Loucy (cell line): ENCODE measurements at regions not wholly inside any gene's neighbourhood (a gene's known extent, or its start where the extent isn't known, plus 50 kb on each side); places are given as distances from the start of the nearest gene placed in this dataset.

ENCODE experiments used
- H2AFZ ChIP-seq: fragments of 200-600 bp; sonication (generic); 2 replicates; pipeline ENCODE4 v1.6.0; 2016; ENCODE audit warnings: antibody characterized with exemption, mild to moderate bottlenecking, low read length, moderate library complexity
- H3F3A ChIP-seq: fragments of 200-600 bp; 2 replicates; pipeline ENCODE4 v1.6.0; 2016; ENCODE audit warnings: antibody characterized with exemption, low read depth, mild to moderate bottlenecking
- H3K27me3 ChIP-seq: fragments of 200-600 bp; sonication (generic); 2 replicates; pipeline ENCODE4 v1.6.1; 2014; ENCODE audit warnings: low read length, mild to moderate bottlenecking; ENCODE audit not compliant: insufficient read depth, poor library complexity, severe bottlenecking
- H3K36me3 ChIP-seq: fragments of 200-600 bp; sonication (generic); 2 replicates; pipeline ENCODE4 v1.6.1; 2016; ENCODE audit warnings: low read length; ENCODE audit not compliant: insufficient read depth
- H3K4me1 ChIP-seq: fragments of 200-600 bp; sonication (generic); 2 replicates; pipeline ENCODE4 v1.5.1; 2014; ENCODE audit warnings: low read length, mild to moderate bottlenecking; ENCODE audit not compliant: insufficient read depth, poor library complexity, severe bottlenecking
- H3K4me2 ChIP-seq: fragments of 200-600 bp; sonication (generic); 2 replicates; pipeline ENCODE4 v1.6.0; 2014; ENCODE audit warnings: antibody characterized with exemption, low read length, low read depth, mild to moderate bottlenecking; ENCODE audit not compliant: poor library complexity, severe bottlenecking
- H3K4me3 ChIP-seq: fragments of 200-600 bp; sonication (generic); 2 replicates; pipeline ENCODE4 v1.5.1; 2014; ENCODE audit warnings: low read length, mild to moderate bottlenecking, mixed read lengths; ENCODE audit not compliant: poor library complexity, severe bottlenecking
- H3K79me2 ChIP-seq: fragments of 200-600 bp; sonication (generic); 2 replicates; pipeline ENCODE4 v1.6.1; 2014; ENCODE audit warnings: low read length; ENCODE audit not compliant: insufficient read depth
- H3K9ac ChIP-seq: fragments of 200-600 bp; sonication (generic); 2 replicates; pipeline ENCODE4 v1.6.0; 2014; ENCODE audit warnings: mild to moderate bottlenecking, low read depth, low read length, moderate library complexity; ENCODE audit not compliant: poor library complexity, severe bottlenecking
- H3K9me2 ChIP-seq: fragments of 200-600 bp; sonication (generic); replicated peaks from 2 replicates; pipeline ENCODE4 v1.6.1; 2016; ENCODE audit warnings: low read depth, low read length, mixed read lengths
- H3K9me3 ChIP-seq: fragments of 200-600 bp; sonication (generic); 2 replicates; pipeline ENCODE4 v1.6.1; 2014; ENCODE audit warnings: mild to moderate bottlenecking, antibody characterized with exemption, low read length, low read depth; ENCODE audit not compliant: insufficient read depth
- H4K20me1 ChIP-seq: fragments of 200-600 bp; sonication (generic); 2 replicates; pipeline ENCODE4 v1.6.0; 2014; ENCODE audit warnings: antibody characterized with exemption, low read length, mild to moderate bottlenecking; ENCODE audit not compliant: insufficient read depth, poor library complexity, severe bottlenecking
- CTCF ChIP-seq: fragments of 200-600 bp; sonication (generic); conservative IDR thresholded peaks from 2 replicates; pipeline ENCODE4 v1.5.1; 2014; ENCODE audit warnings: mild to moderate bottlenecking, antibody characterized with exemption, low read length
- EZH2phosphoT487 ChIP-seq: fragments of 200-600 bp; IDR thresholded peaks from 2 replicates; pipeline ENCODE4 v1.6.1; 2018; ENCODE audit warnings: antibody characterized with exemption, mild to moderate bottlenecking, moderate library complexity, borderline replicate concordance

GRCh38 chr11:112525844-112526590, 265.4 kb upstream of the PLET1 start:
- Histone ChIP-seq H4K20me1 (no peaks in the 10 kb centered on the region), H3F3A (no peaks in the 10 kb centered on the region), H3K36me3 (no peaks in the 10 kb centered on the region), H3K9me3 (no peaks in the 10 kb centered on the region), H3K4me3 (no peak overlapping the region), H3K4me1 (no peaks in the 10 kb centered on the region), H3K9ac (no peak overlapping the region), H2AFZ (no peak overlapping the region), H3K79me2 (no peaks in the 10 kb centered on the region), H3K9me2 (no peaks in the 10 kb centered on the region), H3K27me3 (no peaks in the 10 kb centered on the region), H3K4me2 (no peak overlapping the region)
- TF ChIP-seq EZH2phosphoT487 (no peak), CTCF (no peak)

- H3K9me3 ChIP-seq, result no peaks in the 10 kb centered on the region
- no peaks in the 10 kb centered on the region for H3K79me2 ChIP-seq
- no peaks in the 10 kb centered on the region for H3K9me2 ChIP-seq
- H3K27me3 ChIP-seq, result no peaks in the 10 kb centered on the region
- H3F3A ChIP-seq, result no peaks in the 10 kb centered on the region
- H4K20me1 ChIP-seq, result no peaks in the 10 kb centered on the region
- no peak overlapping the region for H3K4me2 ChIP-seq
- H3K9ac ChIP-seq, result no peak overlapping the region
- no peaks in the 10 kb centered on the region for H3K4me1 ChIP-seq
- no peaks in the 10 kb centered on the region for H3K36me3 ChIP-seq
- H2AFZ ChIP-seq, result no peak overlapping the region
- H3K4me3 ChIP-seq, result no peak overlapping the region
- TF ChIP-seq CTCF, result no peak
- no peak for TF ChIP-seq EZH2phosphoT487
These were observed 266.2 kb upstream of the PLET1 start for GRCh38 chr11:112526699-112527416.

- Histone ChIP-seq H3K4me1 (no peaks in the 10 kb centered on the region), H3K9ac (no peak overlapping the region), H3F3A (no peaks in the 10 kb centered on the region), H4K20me1 (no peaks in the 10 kb centered on the region), H3K4me3 (no peak overlapping the region), H3K9me2 (no peaks in the 10 kb centered on the region), H2AFZ (no peak overlapping the region), H3K9me3 (no peaks in the 10 kb centered on the region), H3K4me2 (no peak overlapping the region), H3K36me3 (no peaks in the 10 kb centered on the region), H3K79me2 (no peaks in the 10 kb centered on the region), H3K27me3 (no peaks in the 10 kb centered on the region)
- TF ChIP-seq CTCF, result no peak
- TF ChIP-seq EZH2phosphoT487, result no peak
These were observed 268.4 kb upstream of the PLET1 start for GRCh38 chr11:112529071-112529470.
